Stimulated activated CD8-positive, alpha-beta memory T cell treated with anti-CD3 and anti-CD28 coated beads, Interleukin-7, amount 100 ng/mL, for 4 hours (primary cell): ENCODE measurements at regions not wholly inside any gene's neighbourhood (a gene's known extent, or its start where the extent isn't known, plus 50 kb on each side); places are given as distances from the start of the nearest gene placed in this dataset.

Experiments
- DNase-seq, 2 donors: peaks; one replicate each; pipeline ENCODE4 v3.0.0-alpha.2; 2020; ENCODE audit warnings: low read depth in 2 of 2

DNA sequence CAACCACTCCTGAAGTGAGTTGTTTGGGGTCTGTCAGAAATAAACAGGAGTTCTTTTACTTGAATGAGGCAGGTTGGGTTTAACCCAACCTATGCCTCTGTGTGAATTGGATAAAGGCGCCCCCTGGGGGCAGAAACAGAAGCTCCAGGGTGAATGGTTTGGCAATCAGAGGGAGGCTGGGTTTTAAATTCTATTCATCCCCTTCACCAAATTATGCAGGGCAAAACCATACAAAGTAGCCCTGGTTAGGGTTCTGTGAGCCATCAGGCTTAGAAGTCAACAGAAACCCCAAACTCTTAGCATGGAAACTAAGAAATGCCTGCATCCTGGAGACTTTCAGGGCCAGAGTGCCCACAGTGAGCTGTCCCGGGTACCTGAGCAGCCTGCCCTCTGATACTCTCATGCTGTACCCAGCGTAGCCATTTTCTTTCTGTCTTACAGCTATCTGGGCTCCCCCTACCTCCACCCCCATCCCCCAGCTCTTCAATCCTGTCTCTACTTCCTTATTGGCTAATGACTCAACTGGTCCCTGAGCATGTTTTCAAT, 241.5 kb downstream of the ICOS start:
- DNase-seq, result peak; percentile 37 to 48

DNA sequence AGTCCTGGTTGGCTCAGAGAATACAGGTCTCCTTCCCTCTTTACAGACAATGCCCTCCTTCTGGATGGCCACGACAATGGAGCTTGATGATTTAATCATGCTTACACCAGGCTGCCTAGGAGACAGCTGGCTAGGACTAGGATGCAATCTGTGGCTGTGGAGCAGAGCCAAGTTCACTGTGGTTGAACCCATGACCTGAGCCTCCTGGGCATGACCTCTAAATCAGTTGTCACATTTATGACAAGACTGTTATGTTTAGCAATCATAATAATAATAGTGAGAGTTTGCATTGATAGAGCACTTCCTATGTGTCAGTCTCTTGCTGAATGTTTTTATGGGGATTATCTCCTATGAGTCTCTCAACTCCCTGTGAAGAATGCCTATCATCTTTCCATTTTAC, 244.1 kb downstream of the ICOS start:
- DNase-seq, result no peak

DNA sequence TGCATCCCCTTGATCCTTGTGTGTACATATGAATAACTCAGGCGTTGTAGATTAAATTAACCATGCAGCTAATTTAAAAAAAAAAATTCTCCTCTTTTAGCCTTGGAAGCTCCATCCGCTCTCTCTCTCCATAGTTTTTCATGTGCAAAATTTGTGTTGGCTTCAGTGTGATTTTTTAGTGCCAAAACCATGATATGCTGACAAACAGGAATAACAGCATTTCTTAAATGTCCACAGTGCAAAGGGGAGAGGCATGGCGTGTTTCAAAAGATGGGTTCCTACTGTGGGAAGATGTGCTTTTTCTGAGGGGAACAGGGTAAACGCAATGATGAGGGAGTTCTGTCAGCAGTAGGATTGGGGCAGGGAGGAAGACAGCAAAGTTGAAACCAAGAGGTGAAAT, 247.0 kb downstream of the ICOS start:
- no peak for DNase-seq

DNA sequence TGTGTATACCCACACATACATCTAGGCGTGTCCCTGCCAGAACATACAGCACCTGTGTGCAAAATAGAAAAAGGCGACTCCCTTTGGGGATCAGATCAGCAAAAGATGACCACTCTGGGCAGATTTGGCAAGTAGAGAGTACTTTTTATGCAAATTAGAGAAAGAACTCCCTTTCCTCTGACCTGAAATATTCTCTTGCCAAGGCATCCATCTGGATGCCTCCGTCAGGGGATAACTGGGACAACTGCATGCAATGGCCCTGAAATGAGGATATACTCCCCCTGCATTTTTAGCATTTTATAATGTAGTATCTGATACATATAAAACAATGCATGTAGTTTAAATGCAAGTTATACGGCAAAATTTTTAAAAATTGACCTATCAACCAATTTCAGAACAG, 247.7 kb downstream of the ICOS start:
- no peak for DNase-seq

DNA sequence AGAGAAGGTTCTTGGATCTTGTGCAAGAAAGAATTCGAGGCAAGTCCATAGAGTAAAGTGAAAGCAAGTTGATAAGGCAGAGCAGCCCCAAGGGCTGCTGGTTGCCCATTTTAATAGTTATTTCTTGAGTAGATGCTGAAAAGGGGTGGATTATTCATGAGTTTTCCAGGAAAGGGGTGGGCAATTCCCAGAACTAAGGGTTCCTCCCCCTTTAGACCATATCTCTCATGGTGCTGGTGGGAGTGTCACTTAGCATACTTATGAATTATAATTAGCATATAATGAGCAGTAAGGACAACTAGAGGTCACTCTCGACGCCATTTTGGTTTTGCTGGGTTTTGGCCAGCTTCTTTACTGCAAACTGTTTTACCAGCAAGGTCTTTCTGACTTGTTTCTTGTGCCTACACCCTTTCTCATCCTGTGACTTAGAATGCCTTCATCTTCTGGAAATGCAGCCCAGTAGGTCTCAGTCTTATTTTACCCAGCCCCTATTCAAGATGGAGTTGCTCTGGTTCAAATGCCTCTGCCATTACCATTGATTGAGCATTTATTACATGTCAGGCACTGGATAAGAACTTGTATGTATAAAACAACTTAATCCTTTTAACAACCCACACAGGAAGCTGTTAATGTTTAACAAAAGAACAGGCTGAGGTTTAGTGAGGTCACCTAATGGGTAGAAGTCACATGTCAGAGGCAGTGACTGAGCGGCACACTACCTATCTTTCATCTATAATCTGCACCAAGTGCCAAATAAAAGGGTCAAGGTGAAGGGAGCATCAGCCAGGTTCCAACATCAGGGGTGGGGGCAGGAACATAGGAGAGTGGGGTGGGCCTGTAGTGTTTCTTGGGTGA, 250.9 kb downstream of the ICOS start:
- no peak for DNase-seq

DNA sequence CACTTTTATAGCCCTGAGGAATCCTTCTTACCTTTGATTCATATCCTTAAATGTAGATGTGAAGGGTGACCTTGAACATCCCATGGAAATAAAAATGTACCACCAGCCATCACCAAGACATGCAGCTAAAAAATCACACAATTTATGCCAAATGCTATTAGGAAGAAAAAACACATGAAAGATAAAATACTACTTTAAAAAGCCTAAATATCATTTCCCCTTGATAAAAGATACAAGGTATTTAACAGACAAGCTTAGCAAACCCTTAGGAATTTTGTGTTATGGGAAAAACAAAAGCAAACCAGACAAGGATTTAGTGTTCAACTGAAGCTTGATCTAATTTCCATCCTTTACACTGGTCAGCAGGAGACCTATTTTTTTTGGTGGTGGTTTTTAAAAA, 255.0 kb downstream of the ICOS start:
- no peak for DNase-seq

DNA sequence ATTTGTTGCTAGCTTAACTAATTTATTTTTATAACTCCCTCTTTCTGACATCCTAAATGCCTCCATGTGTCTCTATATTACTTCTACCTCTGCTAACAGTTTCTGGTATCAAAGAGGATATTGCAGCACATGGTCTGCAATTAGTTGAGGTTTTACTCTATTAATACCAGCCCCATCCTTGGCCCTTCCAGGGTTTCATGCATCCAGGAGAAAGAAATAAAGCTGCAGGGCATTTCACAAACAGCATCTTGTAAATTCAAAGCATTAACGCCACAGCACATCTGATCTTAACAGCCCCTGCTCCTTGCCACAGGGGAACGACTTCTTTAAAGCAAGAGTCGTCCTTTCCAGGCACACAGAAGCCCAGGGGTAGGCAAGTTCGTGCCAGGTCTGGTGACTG, 258.9 kb downstream of the ICOS start:
- DNase-seq, result no peak

DNA sequence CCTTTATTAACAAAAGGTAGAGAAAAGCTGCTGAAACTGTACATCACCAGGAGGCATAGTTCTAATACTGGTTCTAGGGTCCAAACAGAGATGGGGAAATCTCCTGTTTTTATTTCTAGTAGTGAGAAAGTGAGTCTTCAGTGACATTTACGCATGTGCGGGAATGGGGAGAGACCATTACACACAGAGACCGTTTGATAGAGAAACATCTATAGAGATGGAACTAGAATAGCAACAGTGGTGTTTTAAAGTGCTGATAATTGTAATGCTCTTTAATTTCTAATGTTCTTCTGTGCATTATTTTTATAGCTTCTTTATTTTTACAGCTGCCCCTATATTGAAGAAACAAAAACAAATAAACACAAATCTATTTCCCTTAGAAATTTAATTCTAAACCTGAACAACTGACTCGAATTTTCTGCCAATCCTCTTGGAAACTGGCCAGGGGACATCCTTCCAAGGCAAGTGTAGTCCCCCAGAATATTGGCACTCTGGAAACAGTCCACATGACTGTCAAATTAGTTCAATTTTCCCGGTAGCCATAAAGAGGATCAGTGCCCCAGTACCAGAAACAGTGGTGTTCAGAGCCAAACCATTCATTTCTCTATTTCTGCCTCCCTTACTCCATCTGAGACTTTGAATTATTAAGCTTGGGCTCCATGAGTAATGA, 260.9 kb downstream of the ICOS start:
- no peak for DNase-seq

DNA sequence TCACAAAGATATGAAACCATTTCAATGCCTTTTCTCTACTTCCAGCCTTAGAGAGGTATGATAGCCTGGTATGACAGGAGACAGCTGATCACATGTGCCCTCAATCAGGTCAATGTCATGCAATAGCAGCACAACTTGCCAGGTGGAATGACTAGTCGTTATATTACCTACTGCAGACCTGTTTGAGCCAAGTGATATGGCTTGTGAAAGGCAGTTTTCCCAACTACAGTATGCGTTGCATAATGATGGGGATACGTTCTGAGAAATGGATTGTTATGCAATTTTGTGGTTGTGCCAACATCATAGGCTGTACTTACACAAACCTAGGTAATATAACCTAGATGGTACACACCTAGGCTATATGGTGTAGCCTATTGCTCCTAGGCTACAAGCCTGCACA, 262.8 kb downstream of the ICOS start:
- no peak for DNase-seq

DNA sequence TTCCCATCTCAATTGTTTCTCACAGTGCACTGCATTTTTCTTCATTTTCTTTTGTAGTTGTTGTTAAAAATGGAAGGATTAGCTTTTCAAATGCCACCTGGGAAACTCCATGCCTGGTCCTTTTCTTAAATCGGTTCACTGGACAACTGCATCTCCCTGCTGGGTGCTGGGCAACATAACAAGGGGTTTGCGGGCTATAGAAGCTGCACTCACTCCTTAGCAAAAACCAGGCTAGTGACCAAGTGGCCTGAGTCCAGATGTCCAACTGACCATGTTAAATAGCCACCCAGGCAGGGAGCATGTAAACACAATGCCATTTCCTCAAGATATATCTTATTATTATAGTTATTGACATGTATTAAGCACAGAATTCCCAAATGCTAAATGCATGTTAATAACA, 264.9 kb downstream of the ICOS start:
- DNase-seq, result no peak

DNA sequence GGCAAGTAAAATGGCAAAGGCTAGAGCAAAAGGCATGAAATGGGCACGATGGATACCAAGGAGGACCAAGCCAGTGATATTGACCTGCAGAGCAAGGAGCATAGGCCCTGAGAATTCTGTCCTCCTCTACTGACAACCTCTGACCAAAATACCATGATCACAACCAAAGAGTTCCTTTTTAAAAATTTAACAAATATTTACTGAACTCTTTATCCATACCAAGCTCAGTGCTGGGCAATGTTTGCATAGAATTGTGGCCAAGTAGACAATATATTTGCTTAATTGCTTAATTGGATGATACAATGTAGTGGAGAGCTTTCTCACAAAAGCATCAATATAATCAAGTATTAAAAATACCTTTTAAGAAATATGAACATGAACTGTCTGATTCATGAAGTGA, 265.7 kb downstream of the ICOS start:
- no peak for DNase-seq

DNA sequence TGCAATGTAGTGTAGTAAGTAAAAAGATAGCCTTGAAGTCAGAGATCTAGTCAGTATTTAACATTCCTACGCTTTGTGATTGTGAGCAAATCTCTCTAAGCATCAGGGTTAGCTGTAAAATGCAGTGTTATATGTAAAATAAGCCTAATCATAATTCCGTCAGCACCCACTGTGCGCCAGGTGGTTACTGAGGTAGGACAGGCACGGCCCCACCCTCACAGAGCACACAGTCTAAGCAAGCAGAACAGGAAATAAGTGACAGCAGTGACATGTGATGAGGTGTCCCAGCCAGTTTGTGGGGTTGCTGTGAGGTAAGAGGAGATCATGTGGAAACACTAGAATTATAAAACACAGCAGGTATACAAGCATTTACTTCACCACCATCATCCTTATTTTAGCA, 267.1 kb downstream of the ICOS start:
- DNase-seq, result no peak

DNA sequence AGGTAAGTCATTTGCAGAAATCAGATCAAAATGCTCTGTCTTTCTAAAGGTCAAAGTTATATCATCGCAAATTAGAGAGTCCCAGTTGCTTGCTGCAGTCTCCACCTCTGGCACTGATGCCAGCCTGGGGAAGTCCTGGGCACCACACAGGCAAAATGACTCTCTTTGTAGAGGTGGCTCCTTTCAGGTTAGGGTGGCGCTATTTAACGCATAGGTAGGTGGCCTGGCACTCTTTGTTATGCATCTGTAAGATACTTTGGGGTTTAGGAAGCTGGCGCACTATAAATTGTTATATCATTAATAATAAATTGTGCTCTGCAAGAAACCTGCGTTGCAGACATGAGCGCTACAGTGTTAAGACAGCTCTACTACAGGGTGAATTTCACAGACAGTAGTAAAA, 268.5 kb downstream of the ICOS start:
- DNase-seq, result no peak

DNA sequence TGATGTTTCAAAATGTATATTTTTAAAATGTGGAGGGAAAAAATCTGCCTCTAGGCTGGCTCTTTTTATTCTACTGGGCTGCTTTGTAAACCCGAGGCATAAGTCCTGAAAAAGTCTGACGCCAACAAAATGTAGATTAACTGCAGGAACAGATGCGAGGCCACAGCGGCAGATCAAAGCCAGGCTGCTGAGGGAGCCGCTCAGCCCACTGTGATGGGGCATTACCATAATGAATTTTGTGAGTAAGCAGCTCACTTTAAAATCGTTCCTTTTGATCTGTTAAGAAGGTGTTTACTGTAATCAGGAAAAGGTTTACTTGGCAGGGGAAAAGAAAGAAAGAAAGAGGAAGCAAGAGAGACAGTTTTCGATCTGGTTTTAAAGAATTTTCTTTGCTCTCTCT, 269.0 kb downstream of the ICOS start:
- no peak for DNase-seq

DNA sequence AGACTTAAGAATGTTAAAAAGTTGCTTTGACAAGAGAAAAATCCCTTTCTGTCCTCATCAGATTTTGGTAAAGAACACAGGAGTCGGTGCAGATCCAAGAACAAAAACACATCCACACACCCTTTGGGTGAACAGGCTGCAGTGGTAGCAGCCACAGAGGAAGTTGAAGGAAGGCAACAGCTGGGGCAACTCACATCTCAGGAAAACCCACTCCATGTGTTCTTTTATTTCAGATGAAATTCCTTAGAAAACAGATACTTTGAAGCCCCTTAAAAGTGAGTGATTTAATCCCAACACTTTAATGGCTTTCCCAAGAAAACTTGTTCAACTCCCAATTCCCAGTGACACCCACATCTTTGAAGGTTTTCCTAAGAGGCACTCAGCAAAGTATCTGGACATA, 271.3 kb downstream of the ICOS start:
- no peak for DNase-seq

DNA sequence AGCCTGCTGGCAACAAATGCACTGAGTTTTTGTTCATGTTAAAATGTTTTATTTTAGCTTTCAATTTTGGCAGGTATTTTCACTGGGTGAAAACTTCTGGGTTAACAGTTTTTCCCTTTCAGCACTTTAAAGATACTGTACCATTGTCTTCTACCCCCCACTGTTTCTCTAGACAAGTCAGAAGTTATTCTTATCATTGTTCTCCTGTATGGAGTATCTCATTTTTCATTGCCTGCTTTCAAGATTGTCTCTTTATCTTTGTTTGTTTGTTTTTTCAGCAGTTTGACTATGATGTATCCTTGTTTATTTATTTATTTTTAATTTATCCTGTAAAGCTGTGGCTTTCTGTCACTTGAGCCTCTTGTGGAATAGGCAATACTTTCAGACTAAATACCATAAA, 277.0 kb downstream of the ICOS start:
- DNase-seq, result no peak

DNA sequence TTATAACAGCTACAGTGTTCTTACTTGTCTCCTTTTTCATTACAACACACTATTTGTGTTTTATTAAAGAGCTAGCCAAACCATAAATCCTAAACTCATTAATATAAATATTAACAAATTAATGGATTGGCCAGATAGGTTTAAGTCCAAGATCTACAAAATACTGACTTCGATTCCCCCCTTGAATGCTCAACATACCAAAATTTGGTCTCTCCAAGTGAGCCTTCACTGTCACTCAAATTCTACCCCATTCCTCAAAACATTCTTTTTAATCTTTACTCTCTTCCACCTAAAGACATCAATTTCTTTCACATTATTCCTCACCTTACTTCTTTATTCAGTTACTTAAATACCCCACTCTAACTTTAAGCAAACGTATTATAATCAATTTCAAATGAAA, 281.5 kb downstream of the ICOS start:
- no peak for DNase-seq

DNA sequence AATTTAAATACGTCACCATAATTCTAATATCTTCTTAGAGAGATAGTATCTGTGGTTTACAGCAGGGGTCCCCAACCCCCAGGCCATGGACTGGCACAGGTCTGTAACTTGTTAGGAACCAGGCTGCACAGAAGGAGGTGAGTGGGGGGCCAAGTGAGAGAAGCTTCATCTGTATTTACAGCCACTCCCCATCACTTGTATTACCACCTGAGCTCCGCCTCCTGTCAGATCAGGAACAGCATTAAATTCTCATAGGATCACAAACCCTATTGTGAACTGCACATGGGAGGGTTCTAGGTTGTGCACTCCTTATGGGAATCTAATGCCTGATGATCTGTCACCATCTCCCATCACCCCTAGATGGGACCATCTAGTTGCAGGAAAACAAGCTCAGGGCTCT, 282.6 kb downstream of the ICOS start:
- DNase-seq, result no peak

DNA sequence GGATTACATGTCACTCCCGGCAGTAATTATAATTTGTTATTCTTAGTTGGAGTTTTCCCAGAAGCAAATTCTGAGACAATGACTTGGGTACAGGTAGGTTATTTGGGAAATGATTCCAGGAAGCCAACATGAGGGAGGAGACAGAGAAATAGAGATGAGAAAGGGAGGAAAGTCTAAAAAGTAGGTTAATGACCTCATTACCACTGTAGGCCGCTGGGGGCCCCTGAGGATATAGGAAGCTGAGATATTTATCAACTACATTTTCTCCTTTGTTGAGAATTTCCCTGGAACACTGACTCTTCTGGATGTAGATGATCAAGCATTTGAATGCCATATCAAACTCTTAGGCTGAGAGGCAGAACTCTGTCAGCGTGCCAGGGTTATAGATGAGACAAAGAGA, 284.3 kb downstream of the ICOS start:
- no peak for DNase-seq

DNA sequence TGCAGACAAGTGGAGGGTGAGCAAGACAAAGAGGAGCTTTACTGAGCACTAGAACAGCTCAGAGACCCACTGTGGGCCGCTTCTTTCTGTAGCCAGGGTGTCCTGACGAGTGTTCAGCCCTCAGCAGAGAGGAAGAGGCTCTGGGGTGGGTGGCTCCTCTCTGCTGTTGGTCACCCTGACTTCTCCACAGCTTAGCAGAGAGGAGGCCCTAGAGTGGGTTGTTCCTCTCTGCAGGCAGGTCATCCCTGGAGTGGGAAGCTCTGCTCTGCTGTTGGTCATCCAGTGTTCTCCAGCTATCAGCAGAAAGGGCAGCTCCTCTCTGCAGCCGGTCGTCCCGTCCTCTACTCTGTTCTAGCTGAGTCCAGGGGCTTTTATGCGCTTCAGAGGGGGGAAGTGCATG, 286.5 kb downstream of the ICOS start:
- no peak for DNase-seq

DNA sequence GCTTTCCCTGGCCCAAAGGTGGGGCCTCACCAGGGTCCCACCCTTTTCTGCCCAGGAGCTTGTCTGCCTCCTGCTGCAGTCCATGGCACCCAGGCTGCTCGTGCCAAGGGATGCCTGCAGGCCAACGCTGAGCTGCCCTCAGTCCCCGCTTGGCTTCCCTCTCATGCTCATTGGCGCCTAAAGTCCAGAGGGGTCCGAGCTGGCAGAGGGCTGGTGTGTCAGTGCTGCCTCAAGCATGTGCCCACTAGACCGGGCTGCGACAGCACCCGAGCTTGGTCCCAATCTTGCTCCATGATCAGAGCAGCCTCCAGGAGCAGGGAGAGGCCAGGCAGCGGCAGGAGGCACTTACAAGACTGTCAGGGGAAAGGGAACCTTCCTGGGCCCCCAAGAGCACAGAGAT, 287.0 kb downstream of the ICOS start:
- DNase-seq, result no peak

DNA sequence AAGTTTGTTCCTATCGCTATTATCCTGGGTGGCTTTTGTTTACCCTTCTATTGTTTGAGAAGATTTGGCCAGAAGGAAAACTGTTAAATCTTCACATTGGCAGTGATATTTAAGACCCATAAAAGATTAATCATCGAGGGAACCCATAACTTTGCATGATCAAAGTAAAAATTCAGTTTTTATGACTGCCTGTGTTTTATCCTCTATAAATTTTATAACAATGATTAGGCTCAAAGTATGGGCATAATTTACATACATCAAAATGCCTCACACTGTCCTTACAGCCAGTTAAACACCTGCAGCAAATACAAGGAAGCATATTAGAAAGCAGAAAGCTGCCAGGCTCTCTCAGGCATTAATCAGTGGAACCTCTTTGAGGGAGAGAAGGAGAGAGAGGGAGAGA, 289.1 kb downstream of the ICOS start:
- no peak for DNase-seq

DNA sequence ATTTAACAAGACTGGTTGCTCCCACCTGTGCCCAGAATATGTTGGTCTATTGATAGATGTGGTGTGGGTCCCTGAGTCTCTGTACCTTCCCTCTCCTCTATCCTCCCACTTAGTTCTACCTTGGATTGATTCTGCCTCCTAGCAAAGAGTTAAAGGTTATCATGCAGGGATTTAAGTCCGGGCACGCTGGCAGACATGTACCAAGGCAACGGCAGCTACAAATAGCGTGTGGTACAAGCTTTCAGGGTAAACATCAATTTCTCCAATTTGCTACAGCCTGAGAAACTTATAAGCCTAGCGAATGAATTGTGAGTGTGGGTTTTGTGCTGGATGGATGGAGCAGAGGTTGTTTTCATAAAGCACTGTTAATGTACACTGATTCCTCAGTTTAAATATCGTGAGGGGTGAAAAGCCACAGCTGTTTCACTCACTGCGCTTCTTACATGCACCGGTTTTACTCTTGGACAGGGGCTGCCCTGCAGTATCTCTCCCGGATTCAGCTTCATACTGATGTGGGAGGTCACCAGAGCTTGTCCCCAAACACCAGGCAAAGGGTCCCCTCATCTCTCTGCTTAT, 289.8 kb downstream of the ICOS start:
- no peak for DNase-seq
